HG03378 (cell line): ENCODE measurements at regions not wholly inside any gene's neighbourhood (a gene's known extent, or its start where the extent isn't known, plus 50 kb on each side); places are given as distances from the start of the nearest gene placed in this dataset.

Experiments
- ATAC-seq: cut with Tn5 transposase; IDR thresholded peaks from one replicate; pipeline ENCODE4 v1.9.1; 2021; ENCODE audit warnings: mild to moderate bottlenecking, moderate library complexity; ENCODE audit not compliant: unreplicated experiment

- ATAC-seq, result no peak
These were observed 52.7 kb upstream of the TET2 start for GRCh38 chr4:105093975-105094374.
